Keratinocyte (primary cell): ENCODE measurements at regions not wholly inside any gene's neighbourhood (a gene's known extent, or its start where the extent isn't known, plus 50 kb on each side); places are given as distances from the start of the nearest gene placed in this dataset.

ENCODE experiments used
- DNase-seq: peaks from one replicate; pipeline ENCODE4 v3.0.0-alpha.2; 2011; ENCODE audit warnings: low read depth, missing footprints, low spot score
- FAIRE-seq: peaks from 2 replicates; lab custom pipeline; 2011; peaks lifted over from hg19 to GRCh38; lab: Jason Lieb, UNC
- H2AFZ ChIP-seq: 2 replicates; pipeline ENCODE4 v1.6.0; 2012; ENCODE audit warnings: low read length, control low read depth, inconsistent platforms; ENCODE audit not compliant: control insufficient read depth
- H3K27ac ChIP-seq: 2 replicates; pipeline ENCODE4 v1.5.1; 2011; ENCODE audit warnings: low read length; ENCODE audit not compliant: control insufficient read depth, insufficient read depth
- H3K27me3 ChIP-seq: 3 replicates; pipeline ENCODE4 v1.6.0; 2011; ENCODE audit warnings: low read length; ENCODE audit not compliant: control insufficient read depth, insufficient read depth; ENCODE audit errors: extremely low read depth
- H3K36me3 ChIP-seq, 2 experiments: 2 replicates in 1 of 2; 3 replicates in 1 of 2; pipeline ENCODE4 v1.5.1; 2011; ENCODE audit warnings: low read length in 2 of 2, mild to moderate bottlenecking in 1 of 2; ENCODE audit not compliant: control insufficient read depth in 2 of 2, insufficient read depth in 2 of 2; ENCODE audit errors: extremely low read depth in 1 of 2
- H3K4me1 ChIP-seq: 3 replicates; pipeline ENCODE4 v1.5.1; 2011; ENCODE audit warnings: low read length; ENCODE audit not compliant: control insufficient read depth, insufficient read depth; ENCODE audit errors: extremely low read depth
- H3K4me2 ChIP-seq: 3 replicates; pipeline ENCODE4 v1.6.0; 2011; ENCODE audit warnings: low read depth, low read length; ENCODE audit not compliant: control insufficient read depth, insufficient read depth; ENCODE audit errors: extremely low read depth
- H3K4me3 ChIP-seq, 3 experiments: fragments of 200-600 bp in 1 of 3; sonication (generic) in 1 of 3; 2 replicates in 2 of 3; 3 replicates in 1 of 3; pipeline ENCODE4 v1.5.1; 2011 to 2016; ENCODE audit warnings: low read length in 3 of 3, mild to moderate bottlenecking in 3 of 3, control low read depth in 2 of 3, inconsistent platforms in 1 of 3, low read depth in 1 of 3, mixed read lengths in 1 of 3, mixed run types in 1 of 3, moderate library complexity in 1 of 3; ENCODE audit not compliant: control insufficient read depth in 2 of 3, insufficient read depth in 2 of 3; ENCODE audit errors: extremely low read depth in 1 of 3
- H3K79me2 ChIP-seq: 2 replicates; pipeline ENCODE4 v1.6.0; 2012; ENCODE audit warnings: low read length; ENCODE audit not compliant: control insufficient read depth, insufficient read depth
- H3K9ac ChIP-seq: 3 replicates; pipeline ENCODE4 v1.6.0; 2011; ENCODE audit warnings: low read length; ENCODE audit not compliant: control insufficient read depth, insufficient read depth; ENCODE audit errors: extremely low read depth
- H3K9me1 ChIP-seq: 3 replicates; pipeline ENCODE4 v1.6.0; 2011; ENCODE audit warnings: low read length; ENCODE audit not compliant: control insufficient read depth, insufficient read depth; ENCODE audit errors: extremely low read depth
- H3K9me3 ChIP-seq: 2 replicates; pipeline ENCODE4 v1.5.1; 2012; ENCODE audit warnings: low read depth, low read length; ENCODE audit not compliant: control insufficient read depth
- H4K20me1 ChIP-seq: 3 replicates; pipeline ENCODE4 v1.6.0; 2011; ENCODE audit warnings: low read length; ENCODE audit not compliant: control insufficient read depth, insufficient read depth; ENCODE audit errors: extremely low read depth
- EZH2 ChIP-seq: IDR thresholded peaks from one replicate; pipeline ENCODE4 v1.6.1; 2012; ENCODE audit warnings: inconsistent platforms, mild to moderate bottlenecking, low read length, moderate library complexity
- dilution Hi-C: fragments of 300-500 bp; cut with MboI; formaldehyde crosslinking; loops from one replicate; pipeline ENCODE4 v1.7.0; 2020; ENCODE audit warnings: low sequenced_read_pairs; ENCODE audit not compliant: extremely low pct_ligation_motif_present
- TF ChIP-seq, protein P1 (sequence below), 3 experiments: IDR thresholded peaks in 1 of 3; conservative IDR thresholded peaks in 1 of 3; optimal IDR thresholded peaks in 1 of 3; 2 replicates in 2 of 3; 3 replicates in 1 of 3; pipeline versions ENCODE3 to v1.5.1; 2011; ENCODE audit warnings: low read length in 3 of 3, mild to moderate bottlenecking in 3 of 3, moderate library complexity in 2 of 3, control low read depth in 1 of 3, inconsistent platforms in 1 of 3; ENCODE audit not compliant: insufficient read depth in 2 of 3; ENCODE audit errors: extremely low read depth in 1 of 3

DNA sequence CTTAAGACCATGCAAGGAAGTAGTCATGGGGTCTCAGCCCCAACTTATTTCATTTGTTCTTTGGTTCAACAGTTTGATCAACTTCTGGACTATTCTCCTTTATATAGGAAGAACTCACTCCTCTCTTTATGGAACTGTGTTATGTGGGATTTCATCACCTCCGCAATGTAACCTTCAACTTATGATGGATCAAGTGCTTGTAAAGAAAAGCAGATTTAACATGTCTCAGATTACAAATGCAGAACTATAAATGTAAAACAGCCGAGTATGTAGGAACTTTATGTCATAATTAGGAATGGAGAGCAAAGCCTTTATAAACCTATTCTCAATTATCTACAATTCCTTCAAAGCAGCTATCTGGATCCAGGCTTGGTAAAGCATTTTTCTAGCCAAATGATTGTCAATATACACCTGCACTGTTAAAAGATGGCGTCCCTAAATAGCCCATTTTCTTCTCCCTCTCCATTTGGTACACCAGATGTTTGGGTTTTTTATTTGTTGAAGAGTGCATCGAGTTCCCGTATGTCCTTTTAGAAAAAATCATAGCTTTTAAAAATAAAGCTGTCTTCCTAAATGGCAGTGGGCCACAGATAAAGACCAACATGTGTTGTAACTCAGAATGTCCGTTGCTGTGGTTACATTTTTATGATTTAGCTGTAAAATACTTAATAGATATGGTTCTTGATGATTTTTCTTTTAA is 985.1 kb upstream of the SLC35B3 start:
- H3K9me1 ChIP-seq = no peaks in the 10 kb centered on the region
- no peak overlapping the region for H3K27ac ChIP-seq
- H3K36me3 ChIP-seq = no peaks in the 10 kb centered on the region
- H3K9me3 ChIP-seq = no peaks in the 10 kb centered on the region
- no peak overlapping the region for H3K4me2 ChIP-seq
- TF ChIP-seq, protein P1, sequence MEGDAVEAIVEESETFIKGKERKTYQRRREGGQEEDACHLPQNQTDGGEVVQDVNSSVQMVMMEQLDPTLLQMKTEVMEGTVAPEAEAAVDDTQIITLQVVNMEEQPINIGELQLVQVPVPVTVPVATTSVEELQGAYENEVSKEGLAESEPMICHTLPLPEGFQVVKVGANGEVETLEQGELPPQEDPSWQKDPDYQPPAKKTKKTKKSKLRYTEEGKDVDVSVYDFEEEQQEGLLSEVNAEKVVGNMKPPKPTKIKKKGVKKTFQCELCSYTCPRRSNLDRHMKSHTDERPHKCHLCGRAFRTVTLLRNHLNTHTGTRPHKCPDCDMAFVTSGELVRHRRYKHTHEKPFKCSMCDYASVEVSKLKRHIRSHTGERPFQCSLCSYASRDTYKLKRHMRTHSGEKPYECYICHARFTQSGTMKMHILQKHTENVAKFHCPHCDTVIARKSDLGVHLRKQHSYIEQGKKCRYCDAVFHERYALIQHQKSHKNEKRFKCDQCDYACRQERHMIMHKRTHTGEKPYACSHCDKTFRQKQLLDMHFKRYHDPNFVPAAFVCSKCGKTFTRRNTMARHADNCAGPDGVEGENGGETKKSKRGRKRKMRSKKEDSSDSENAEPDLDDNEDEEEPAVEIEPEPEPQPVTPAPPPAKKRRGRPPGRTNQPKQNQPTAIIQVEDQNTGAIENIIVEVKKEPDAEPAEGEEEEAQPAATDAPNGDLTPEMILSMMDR (optimal IDR thresholded peaks at IDR 0.05 in 1 of 3, IDR thresholded peaks at IDR 0.05 in 1 of 3, conservative IDR thresholded peaks at IDR 0.05 in 1 of 3; ENCODE audit: extremely low read depth in 1 of 3, insufficient read depth in 2 of 3, low read length in 3 of 3) = no peak
- TF ChIP-seq EZH2 = no peak
- DNase-seq (no peak), FAIRE-seq (no peak)
- dilution Hi-C loops = no loop called here
- no peak overlapping the region for H2AFZ ChIP-seq
- H3K27me3 ChIP-seq = no peaks in the 10 kb centered on the region
- no peak overlapping the region for H3K4me3 ChIP-seq
- no peak overlapping the region for H3K9ac ChIP-seq
- no peaks in the 10 kb centered on the region for H3K79me2 ChIP-seq
- no peaks in the 10 kb centered on the region for H4K20me1 ChIP-seq
- no peaks in the 10 kb centered on the region for H3K4me1 ChIP-seq

DNA sequence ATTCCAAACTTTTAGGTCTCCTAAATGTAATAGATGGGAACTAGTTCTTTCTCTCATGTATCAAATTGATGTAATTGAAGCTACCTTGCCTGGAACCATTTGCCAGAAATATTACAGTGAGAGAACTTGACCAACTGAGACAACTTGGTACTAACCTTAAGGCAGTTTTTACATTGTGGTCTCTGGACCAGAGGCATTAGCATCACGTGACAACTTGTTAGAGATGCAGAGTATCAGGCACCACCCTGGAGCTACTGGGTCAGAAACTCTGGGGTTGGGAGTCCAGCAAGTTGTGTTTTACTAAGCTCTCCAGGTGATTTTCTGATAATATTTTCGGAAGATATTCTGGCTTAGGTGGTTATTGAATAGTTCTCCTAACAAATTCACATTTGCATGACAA is 982.1 kb upstream of the SLC35B3 start:
- DNase-seq = no peak

More for the DNA sequence above, 982.1 kb upstream of the SLC35B3 start:
- Histone ChIP-seq H3K4me3 (no peak overlapping the region), H2AFZ (no peak overlapping the region), H3K27me3 (no peaks in the 10 kb centered on the region), H3K9me1 (no peaks in the 10 kb centered on the region), H3K4me1 (no peaks in the 10 kb centered on the region), H4K20me1 (no peaks in the 10 kb centered on the region), H3K9me3 (no peaks in the 10 kb centered on the region), H3K27ac (no peak overlapping the region), H3K36me3 (no peaks in the 10 kb centered on the region), H3K79me2 (no peaks in the 10 kb centered on the region), H3K9ac (no peak overlapping the region), H3K4me2 (no peak overlapping the region)
- FAIRE-seq = no peak
- no peak for TF ChIP-seq EZH2
- TF ChIP-seq, protein P1 (optimal IDR thresholded peaks at IDR 0.05 in 1 of 3, IDR thresholded peaks at IDR 0.05 in 1 of 3, conservative IDR thresholded peaks at IDR 0.05 in 1 of 3; ENCODE audit: extremely low read depth in 1 of 3, insufficient read depth in 2 of 3, low read length in 3 of 3) = no peak
- dilution Hi-C loops = no loop called here
